GM23338 (cell line): ENCODE measurements at regions not wholly inside any gene's neighbourhood (a gene's known extent, or its start where the extent isn't known, plus 50 kb on each side); places are given as distances from the start of the nearest gene placed in this dataset.

Experiments
- ATAC-seq: fragments of 200-7000 bp; cut with Tn5 transposase; 3 replicates; pipeline ENCODE4 v1.9.1; 2020
- DNase-seq: peaks from one replicate; pipeline ENCODE4 v3.0.0-alpha.2; 2015; ENCODE audit warnings: low spot score
- H2AFZ ChIP-seq: fragments of 200-600 bp; sonication (generic); 2 replicates; pipeline ENCODE4 v1.8.0; 2016; ENCODE audit warnings: antibody characterized with exemption, mild to moderate bottlenecking, moderate library complexity
- H3F3A ChIP-seq: fragments of 200-600 bp; sonication (generic); replicated peaks from 2 replicates; pipeline ENCODE4 v1.8.0; 2017; ENCODE audit warnings: antibody characterized with exemption, mixed run types, low read depth
- H3K27ac ChIP-seq: fragments of 200-600 bp; sonication (generic); 2 replicates; pipeline ENCODE4 v1.6.1; 2016; ENCODE audit warnings: low read depth
- H3K27me3 ChIP-seq: fragments of 200-600 bp; sonication (generic); 2 replicates; pipeline ENCODE4 v1.8.0; 2016; ENCODE audit warnings: mild to moderate bottlenecking, mixed run types, moderate library complexity; ENCODE audit not compliant: insufficient read depth
- H3K36me3 ChIP-seq: fragments of 200-600 bp; sonication (generic); 2 replicates; pipeline ENCODE4 v1.8.0; 2016; ENCODE audit warnings: mild to moderate bottlenecking; ENCODE audit not compliant: insufficient read depth
- H3K4me1 ChIP-seq: fragments of 200-600 bp; sonication (generic); 2 replicates; pipeline ENCODE4 v1.8.0; 2016; ENCODE audit warnings: mild to moderate bottlenecking, moderate library complexity; ENCODE audit not compliant: insufficient read depth
- H3K4me2 ChIP-seq: fragments of 200-600 bp; sonication (generic); 2 replicates; pipeline ENCODE4 v1.7.1; 2017; ENCODE audit warnings: mixed run types
- H3K4me3 ChIP-seq: fragments of 200-600 bp; sonication (generic); 2 replicates; pipeline ENCODE4 v1.6.1; 2016; ENCODE audit warnings: mixed run types
- H3K79me2 ChIP-seq: fragments of 200-600 bp; sonication (generic); replicated peaks from 2 replicates; pipeline ENCODE4 v1.8.0; 2017; ENCODE audit warnings: mild to moderate bottlenecking; ENCODE audit not compliant: insufficient read depth
- H3K9me2 ChIP-seq: fragments of 200-600 bp; sonication (generic); 2 replicates; pipeline ENCODE4 v1.8.0; 2017; ENCODE audit not compliant: insufficient read depth
- H4K20me1 ChIP-seq: fragments of 200-600 bp; sonication (generic); replicated peaks from 2 replicates; pipeline ENCODE4 v1.8.0; 2017; ENCODE audit warnings: mild to moderate bottlenecking; ENCODE audit not compliant: insufficient read depth
- H3K27ac Mint-ChIP-seq: 2 replicates; pipeline ENCODE4 v1.8.0; 2020; ENCODE audit warnings: inconsistent platforms, mild to moderate bottlenecking, moderate library complexity, mixed read lengths
- H3K27me3 Mint-ChIP-seq: 3 replicates; pipeline ENCODE4 v1.8.0; 2022; ENCODE audit warnings: low read depth, mild to moderate bottlenecking, moderate library complexity, mixed read lengths, inconsistent platforms; ENCODE audit not compliant: insufficient read depth, poor library complexity
- H3K36me3 Mint-ChIP-seq: 3 replicates; pipeline ENCODE4 v1.8.0; 2021; ENCODE audit warnings: low read depth, mild to moderate bottlenecking, inconsistent platforms, moderate library complexity, mixed read lengths
- H3K4me1 Mint-ChIP-seq: 3 replicates; pipeline ENCODE4 v1.8.0; 2020; ENCODE audit warnings: mild to moderate bottlenecking, inconsistent platforms, mixed read lengths
- H3K4me3 Mint-ChIP-seq: 3 replicates; pipeline ENCODE4 v1.8.0; 2021; ENCODE audit warnings: moderate library complexity, mild to moderate bottlenecking, inconsistent platforms, mixed read lengths
- H3K9me3 Mint-ChIP-seq: 3 replicates; pipeline ENCODE4 v1.8.0; 2020; ENCODE audit warnings: moderate library complexity, mild to moderate bottlenecking, inconsistent platforms, mixed read lengths
- EZH2 ChIP-seq: fragments of 200-600 bp; sonication (generic); IDR thresholded peaks from one replicate; pipeline ENCODE4 v1.8.0; 2017; ENCODE audit warnings: antibody characterized with exemption, mild to moderate bottlenecking, low read depth; ENCODE audit not compliant: unreplicated experiment
- JUNB ChIP-seq: IDR thresholded peaks from one replicate; pipeline ENCODE4 v1.6.1; 2016; ENCODE audit warnings: antibody characterized with exemption; ENCODE audit not compliant: unreplicated experiment
- NANOG ChIP-seq: IDR thresholded peaks from 2 replicates; pipeline ENCODE4 v1.6.1; 2016; ENCODE audit warnings: antibody characterized with exemption, borderline replicate concordance
- STAT1 ChIP-seq: IDR thresholded peaks from one replicate; pipeline ENCODE4 v1.6.1; 2016; ENCODE audit warnings: antibody characterized with exemption; ENCODE audit not compliant: unreplicated experiment
- ZNF114 ChIP-seq: fragments of 250-450 bp; sonication (Bioruptor Pico); IDR thresholded peaks from 2 replicates; pipeline ENCODE4 v1.5.0; 2020; ENCODE audit warnings: mild to moderate bottlenecking, moderate library complexity
- ZNF331 ChIP-seq: fragments of 250-450 bp; sonication (Bioruptor Pico); IDR thresholded peaks from 2 replicates; pipeline ENCODE4 v1.5.0; 2020; ENCODE audit warnings: low read depth, mild to moderate bottlenecking, moderate library complexity
- TF ChIP-seq, protein P1 (sequence below): IDR thresholded peaks from one replicate; pipeline ENCODE4 v1.6.1; 2018; ENCODE audit warnings: antibody characterized with exemption; ENCODE audit not compliant: unreplicated experiment

DNA sequence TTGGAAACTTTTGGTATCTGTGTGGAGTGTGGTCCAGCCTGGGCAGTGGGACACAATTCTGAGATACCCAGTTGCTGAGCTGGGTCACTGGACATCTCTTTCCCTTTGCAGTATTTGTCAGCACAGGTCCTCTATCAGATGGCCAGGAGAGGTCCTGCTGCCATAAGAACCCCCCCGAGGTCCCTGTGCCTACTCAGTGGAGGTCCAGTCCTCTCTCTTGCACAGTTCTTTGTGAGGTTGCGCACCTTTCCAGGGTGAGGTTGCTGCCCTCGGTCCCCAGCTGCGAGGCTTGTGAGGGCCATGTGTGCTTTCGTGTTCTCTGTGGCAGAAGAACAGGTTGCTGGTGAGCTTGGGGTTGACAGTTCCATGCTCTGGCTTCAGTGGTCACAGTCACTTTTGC is 320.6 kb downstream of the QKI start:
- Histone ChIP-seq H3K4me1 (no peaks in the 10 kb centered on the region), H4K20me1 (no peaks in the 10 kb centered on the region), H3K79me2 (no peaks in the 10 kb centered on the region), H3K4me3 (no peak overlapping the region), H3K27me3 (no peaks in the 10 kb centered on the region), H3K9me2 (0 out of 2 replicates have a peak, but pooled peaks cover 3% of the 10 kb centered on the region), H3K27ac (no peak overlapping the region), H3K36me3 (no peaks in the 10 kb centered on the region), H3K4me2 (no peak overlapping the region), H2AFZ (no peak overlapping the region), H3F3A (no peaks in the 10 kb centered on the region)
- no peak overlapping the region for H3K4me3 Mint-ChIP-seq
- ATAC-seq (no peak), DNase-seq (no peak)
- peaks cover 4% of the 10 kb centered on the region for H3K27me3 Mint-ChIP-seq
- H3K27ac Mint-ChIP-seq: no peak overlapping the region
- no peak for TF ChIP-seq NANOG
- TF ChIP-seq ZNF114: no peak
- no peak for TF ChIP-seq STAT1
- no peak for TF ChIP-seq EZH2
- H3K36me3 Mint-ChIP-seq: no peaks in the 10 kb centered on the region
- H3K4me1 Mint-ChIP-seq: peaks cover 11% of the 10 kb centered on the region
- H3K9me3 Mint-ChIP-seq: no peaks in the 10 kb centered on the region

DNA sequence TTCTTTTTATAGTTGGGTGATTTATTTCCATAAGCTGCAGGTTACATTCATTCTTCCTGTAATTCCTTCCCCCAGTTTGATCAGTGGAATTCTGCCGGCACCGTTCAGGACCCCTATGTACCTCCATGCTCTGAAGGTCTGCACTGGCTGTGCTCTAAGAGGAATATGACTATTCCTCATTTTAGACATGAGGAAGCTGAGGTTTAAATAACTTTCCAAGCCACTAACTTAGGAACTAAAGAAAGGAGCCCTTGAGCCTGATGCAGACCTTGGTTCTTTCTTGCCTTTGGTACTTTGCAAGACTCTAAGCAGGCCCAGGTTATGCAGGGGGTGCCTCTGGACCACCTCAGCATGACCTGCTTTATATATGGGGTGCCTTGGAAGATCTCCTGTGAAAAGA is 318.5 kb downstream of the QKI start:
- DNase-seq: no peak

GRCh38 chr6:163732479-163732878 is 318.0 kb downstream of the QKI start:
- DNase-seq (no peak), ATAC-seq (no peak)
- H3K4me3 Mint-ChIP-seq: no peak overlapping the region
- H3K4me1 Mint-ChIP-seq: peaks cover 2% of the 10 kb centered on the region; the same call in 2 of the 3 replicates
- H3K4me2 ChIP-seq: no peak overlapping the region
- H3K27me3 Mint-ChIP-seq: peaks cover 4% of the 10 kb centered on the region
- no peak overlapping the region for H3K4me3 ChIP-seq
- H3K27me3 ChIP-seq: no peaks in the 10 kb centered on the region
- H3K36me3 ChIP-seq: no peaks in the 10 kb centered on the region
- no peak overlapping the region for H3K27ac Mint-ChIP-seq
- no peaks in the 10 kb centered on the region for H4K20me1 ChIP-seq
- H3K9me3 Mint-ChIP-seq: no peaks in the 10 kb centered on the region
- H3K4me1 ChIP-seq: no peaks in the 10 kb centered on the region
- no peaks in the 10 kb centered on the region for H3K79me2 ChIP-seq
- no peak overlapping the region for H2AFZ ChIP-seq
- H3K9me2 ChIP-seq: no peaks in the 10 kb centered on the region
- no peaks in the 10 kb centered on the region for H3K36me3 Mint-ChIP-seq
- H3F3A ChIP-seq: no peaks in the 10 kb centered on the region
- H3K27ac ChIP-seq: no peak overlapping the region
- no peak for TF ChIP-seq ZNF331 (CRISPR knock-in tag)

More for the DNA sequence above, 318.5 kb downstream of the QKI start:
- no peaks in the 10 kb centered on the region for H3K27me3 ChIP-seq
- H3K4me1 ChIP-seq: no peaks in the 10 kb centered on the region
- H3K4me3 ChIP-seq: no peak overlapping the region
- H3K27ac ChIP-seq: no peak overlapping the region
- H3F3A ChIP-seq: no peaks in the 10 kb centered on the region
- H4K20me1 ChIP-seq: no peaks in the 10 kb centered on the region
- no peaks in the 10 kb centered on the region for H3K36me3 ChIP-seq
- no peaks in the 10 kb centered on the region for H3K36me3 Mint-ChIP-seq
- no peaks in the 10 kb centered on the region for H3K9me3 Mint-ChIP-seq
- TF ChIP-seq ZNF114: no peak
- TF ChIP-seq, protein P1, sequence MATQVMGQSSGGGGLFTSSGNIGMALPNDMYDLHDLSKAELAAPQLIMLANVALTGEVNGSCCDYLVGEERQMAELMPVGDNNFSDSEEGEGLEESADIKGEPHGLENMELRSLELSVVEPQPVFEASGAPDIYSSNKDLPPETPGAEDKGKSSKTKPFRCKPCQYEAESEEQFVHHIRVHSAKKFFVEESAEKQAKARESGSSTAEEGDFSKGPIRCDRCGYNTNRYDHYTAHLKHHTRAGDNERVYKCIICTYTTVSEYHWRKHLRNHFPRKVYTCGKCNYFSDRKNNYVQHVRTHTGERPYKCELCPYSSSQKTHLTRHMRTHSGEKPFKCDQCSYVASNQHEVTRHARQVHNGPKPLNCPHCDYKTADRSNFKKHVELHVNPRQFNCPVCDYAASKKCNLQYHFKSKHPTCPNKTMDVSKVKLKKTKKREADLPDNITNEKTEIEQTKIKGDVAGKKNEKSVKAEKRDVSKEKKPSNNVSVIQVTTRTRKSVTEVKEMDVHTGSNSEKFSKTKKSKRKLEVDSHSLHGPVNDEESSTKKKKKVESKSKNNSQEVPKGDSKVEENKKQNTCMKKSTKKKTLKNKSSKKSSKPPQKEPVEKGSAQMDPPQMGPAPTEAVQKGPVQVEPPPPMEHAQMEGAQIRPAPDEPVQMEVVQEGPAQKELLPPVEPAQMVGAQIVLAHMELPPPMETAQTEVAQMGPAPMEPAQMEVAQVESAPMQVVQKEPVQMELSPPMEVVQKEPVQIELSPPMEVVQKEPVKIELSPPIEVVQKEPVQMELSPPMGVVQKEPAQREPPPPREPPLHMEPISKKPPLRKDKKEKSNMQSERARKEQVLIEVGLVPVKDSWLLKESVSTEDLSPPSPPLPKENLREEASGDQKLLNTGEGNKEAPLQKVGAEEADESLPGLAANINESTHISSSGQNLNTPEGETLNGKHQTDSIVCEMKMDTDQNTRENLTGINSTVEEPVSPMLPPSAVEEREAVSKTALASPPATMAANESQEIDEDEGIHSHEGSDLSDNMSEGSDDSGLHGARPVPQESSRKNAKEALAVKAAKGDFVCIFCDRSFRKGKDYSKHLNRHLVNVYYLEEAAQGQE: no peak
- TF ChIP-seq STAT1: no peak
- no peak for TF ChIP-seq JUNB
- H3K4me3 Mint-ChIP-seq: no peak overlapping the region
- H3K4me2 ChIP-seq: no peak overlapping the region
- H3K79me2 ChIP-seq: no peaks in the 10 kb centered on the region
- no peaks in the 10 kb centered on the region for H3K9me2 ChIP-seq
- H3K4me1 Mint-ChIP-seq: peaks cover 2% of the 10 kb centered on the region
- no peak for ATAC-seq
- no peak overlapping the region for H3K27ac Mint-ChIP-seq
- H3K27me3 Mint-ChIP-seq: peaks cover 4% of the 10 kb centered on the region
- H2AFZ ChIP-seq: no peak overlapping the region
